GM13976 (cell line): ENCODE measurements at regions not wholly inside any gene's neighbourhood (a gene's known extent, or its start where the extent isn't known, plus 50 kb on each side); places are given as distances from the start of the nearest gene placed in this dataset.

Experiments
- DNase-seq: peaks from one replicate; pipeline ENCODE4 v3.0.0; 2012; ENCODE audit warnings: low spot score
- in situ Hi-C: fragments of 300-500 bp; cut with MboI; formaldehyde crosslinking; loops from one replicate; pipeline ENCODE4 v1.12.0; 2022; ENCODE audit warnings: low sequenced_read_pairs, mixed read lengths, inconsistent platforms; ENCODE audit not compliant: unreplicated experiment
- TF ChIP-seq, protein P1 (sequence below): IDR thresholded peaks from 2 replicates; pipeline ENCODE4 v1.5.1; 2012; ENCODE audit warnings: borderline replicate concordance, mild to moderate bottlenecking; ENCODE audit not compliant: insufficient read depth; ENCODE audit errors: extremely low read depth, missing control alignments, control extremely low read depth

DNA sequence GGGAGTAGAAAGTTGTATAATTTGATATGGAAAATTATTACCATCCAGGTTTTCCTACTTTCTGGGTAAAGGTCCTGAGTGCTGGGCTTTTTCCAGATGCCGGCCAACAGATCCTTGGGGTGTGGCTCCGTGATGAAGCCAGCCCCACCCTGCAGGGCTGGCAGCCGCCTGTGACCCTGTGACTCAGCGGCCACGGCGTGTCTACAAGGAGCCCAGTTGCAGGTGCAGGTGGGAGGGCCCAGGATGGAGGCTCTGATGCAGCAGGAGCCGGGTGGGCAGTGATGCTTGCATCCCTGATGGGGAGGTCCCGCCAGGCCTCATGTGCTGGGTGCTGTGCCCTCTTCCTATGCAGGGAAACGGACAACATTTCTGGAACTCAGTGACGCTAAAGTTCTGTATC is 96.0 kb upstream of the ALKAL2 start:
- DNase-seq: no peak
- TF ChIP-seq, protein P1, sequence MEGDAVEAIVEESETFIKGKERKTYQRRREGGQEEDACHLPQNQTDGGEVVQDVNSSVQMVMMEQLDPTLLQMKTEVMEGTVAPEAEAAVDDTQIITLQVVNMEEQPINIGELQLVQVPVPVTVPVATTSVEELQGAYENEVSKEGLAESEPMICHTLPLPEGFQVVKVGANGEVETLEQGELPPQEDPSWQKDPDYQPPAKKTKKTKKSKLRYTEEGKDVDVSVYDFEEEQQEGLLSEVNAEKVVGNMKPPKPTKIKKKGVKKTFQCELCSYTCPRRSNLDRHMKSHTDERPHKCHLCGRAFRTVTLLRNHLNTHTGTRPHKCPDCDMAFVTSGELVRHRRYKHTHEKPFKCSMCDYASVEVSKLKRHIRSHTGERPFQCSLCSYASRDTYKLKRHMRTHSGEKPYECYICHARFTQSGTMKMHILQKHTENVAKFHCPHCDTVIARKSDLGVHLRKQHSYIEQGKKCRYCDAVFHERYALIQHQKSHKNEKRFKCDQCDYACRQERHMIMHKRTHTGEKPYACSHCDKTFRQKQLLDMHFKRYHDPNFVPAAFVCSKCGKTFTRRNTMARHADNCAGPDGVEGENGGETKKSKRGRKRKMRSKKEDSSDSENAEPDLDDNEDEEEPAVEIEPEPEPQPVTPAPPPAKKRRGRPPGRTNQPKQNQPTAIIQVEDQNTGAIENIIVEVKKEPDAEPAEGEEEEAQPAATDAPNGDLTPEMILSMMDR: no peak
- in situ Hi-C loops: no loop called here

DNA sequence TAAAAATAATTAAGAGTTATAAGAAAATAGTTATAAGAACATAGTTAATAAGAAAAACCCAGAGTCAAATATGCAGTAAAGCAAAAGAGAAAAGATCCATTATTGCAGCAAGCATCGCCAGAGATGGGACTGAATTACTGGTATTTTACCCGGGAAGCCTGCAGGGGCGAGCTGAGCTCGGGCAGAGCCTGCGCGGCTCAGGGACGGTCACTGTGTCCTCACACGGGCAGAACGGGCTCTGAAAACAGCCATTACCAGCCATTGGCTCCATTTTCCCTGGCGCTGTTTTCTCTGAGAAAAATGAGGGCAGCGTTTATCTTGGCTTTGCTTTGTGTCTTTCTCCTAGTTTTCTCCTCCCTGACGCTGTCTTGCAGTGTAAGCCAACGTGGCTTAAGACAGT is 95.3 kb upstream of the ALKAL2 start:
- in situ Hi-C loops: no loop called here
- TF ChIP-seq, protein P1: no peak
- DNase-seq: no peak

- in situ Hi-C loops: no loop called here
- no peak for DNase-seq
Observed at GRCh38 chr2:382728-383022, 94.8 kb upstream of the ALKAL2 start.

GRCh38 chr2:381941-382727 is 94.2 kb upstream of the ALKAL2 start:
- DNase-seq: no peak
- TF ChIP-seq, protein P1: no peak
- in situ Hi-C loops: no loop called here

More at GRCh38 chr2:382728-383022, 94.8 kb upstream of the ALKAL2 start:
- TF ChIP-seq, protein P1: no peak

DNA sequence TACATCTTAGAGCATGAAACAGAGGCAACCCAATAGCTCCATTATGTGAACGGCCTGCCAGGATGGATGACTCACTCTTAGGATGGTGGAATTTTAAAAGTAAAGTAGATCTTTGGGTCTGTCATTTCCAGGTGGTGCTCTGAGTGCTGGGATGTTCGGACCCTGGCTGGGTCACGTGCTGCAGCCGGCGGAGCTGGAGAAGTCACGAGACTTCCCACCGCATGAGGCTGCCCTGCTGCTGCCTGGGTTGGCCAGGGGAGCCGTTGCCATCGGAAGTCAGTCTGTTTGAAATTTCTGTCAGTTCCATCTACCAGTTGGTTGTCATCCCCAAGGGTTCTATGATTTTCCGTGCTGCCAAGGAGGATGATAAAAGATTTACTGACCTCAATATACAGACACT is 93.3 kb upstream of the ALKAL2 start:
- TF ChIP-seq, protein P1: no peak
- in situ Hi-C loops: no loop called here
- no peak for DNase-seq

DNA sequence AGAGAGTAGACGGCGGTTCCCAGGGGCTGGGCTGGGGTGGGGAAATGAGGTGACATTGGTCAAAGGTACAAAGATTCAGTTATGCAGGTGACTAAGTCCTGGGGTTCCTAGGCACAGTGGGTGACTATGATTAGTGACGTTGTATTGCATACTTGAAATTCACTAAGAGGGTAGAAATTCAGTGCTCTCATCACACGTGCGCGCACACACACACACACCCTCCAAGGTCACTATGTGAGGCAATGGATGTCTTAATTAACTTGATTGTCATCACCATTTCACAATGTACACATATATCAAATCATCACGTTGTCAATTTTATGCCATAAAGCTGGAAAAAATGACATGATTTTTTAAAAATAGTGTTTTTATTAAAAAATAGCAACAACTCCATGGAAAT is 92.9 kb upstream of the ALKAL2 start:
- DNase-seq: no peak
- in situ Hi-C loops: no loop called here
- TF ChIP-seq, protein P1: no peak
